CD4-positive, alpha-beta T cell treated with Interleukin-21 for 1 hour (primary cell): ENCODE measurements at regions not wholly inside any gene's neighbourhood (a gene's known extent, or its start where the extent isn't known, plus 50 kb on each side); places are given as distances from the start of the nearest gene placed in this dataset.
"Not testable (repeated sequence)": the region's sequence is repeated elsewhere in the genome, so short reads cannot be mapped to it uniquely, and the experiment has no call there.

Experiments
- DNase-seq: peaks from one replicate; pipeline ENCODE4 v3.0.0-alpha.2; 2020

DNA sequence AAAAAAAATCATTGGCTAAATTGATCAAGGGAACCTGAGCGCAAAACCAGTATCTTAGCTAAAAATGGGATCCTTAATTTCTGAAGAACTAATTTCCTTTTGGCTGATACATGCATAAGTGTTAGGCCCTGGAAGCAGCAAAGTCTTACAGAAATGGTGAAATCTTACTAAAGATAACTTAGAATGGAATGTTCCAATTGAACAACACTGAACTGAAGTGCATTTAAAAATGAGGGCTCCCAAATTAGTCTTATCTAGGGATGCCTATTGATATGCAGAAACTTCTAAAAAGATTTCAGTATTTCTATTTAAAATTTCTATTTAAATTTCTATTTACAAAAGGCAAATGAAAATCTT, 120.7 kb upstream of the BANK1 start:
- no peak for DNase-seq

DNA sequence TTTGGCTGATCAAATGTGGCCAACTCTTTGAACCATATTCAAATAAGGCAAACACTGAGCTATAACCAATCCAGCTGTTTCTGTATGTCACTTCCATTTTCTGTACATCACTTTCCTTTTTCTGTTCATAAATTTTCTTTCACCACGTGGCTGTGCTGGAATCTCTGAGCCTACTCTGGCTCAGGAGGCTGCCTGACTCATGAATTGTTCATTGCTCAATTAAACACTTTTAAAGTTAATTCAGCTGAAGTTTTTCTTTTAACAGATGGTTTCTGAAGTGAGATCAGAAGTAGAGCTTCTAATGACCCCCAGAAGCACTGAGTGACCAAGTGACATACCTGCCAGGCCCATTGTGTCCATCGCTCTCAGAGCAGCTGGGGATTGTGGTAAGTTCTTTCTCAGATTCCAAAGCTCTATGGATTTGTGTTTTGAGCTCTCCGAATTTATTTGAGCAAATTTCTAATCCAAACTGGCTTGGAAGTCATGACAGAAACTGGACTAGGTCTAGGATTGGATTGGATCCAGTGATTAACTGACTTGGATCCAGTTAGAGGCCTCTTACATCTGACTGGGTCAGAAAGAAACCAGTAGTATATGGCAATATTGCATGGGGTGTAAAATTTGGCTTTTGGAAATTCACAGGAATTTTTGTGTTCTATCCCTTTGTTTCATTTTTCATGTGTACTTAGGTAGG, 121.2 kb upstream of the BANK1 start:
- DNase-seq: no peak

- DNase-seq: no peak
Measured at GRCh38 chr4:101667348-101667747, 123.2 kb upstream of the BANK1 start.

DNA sequence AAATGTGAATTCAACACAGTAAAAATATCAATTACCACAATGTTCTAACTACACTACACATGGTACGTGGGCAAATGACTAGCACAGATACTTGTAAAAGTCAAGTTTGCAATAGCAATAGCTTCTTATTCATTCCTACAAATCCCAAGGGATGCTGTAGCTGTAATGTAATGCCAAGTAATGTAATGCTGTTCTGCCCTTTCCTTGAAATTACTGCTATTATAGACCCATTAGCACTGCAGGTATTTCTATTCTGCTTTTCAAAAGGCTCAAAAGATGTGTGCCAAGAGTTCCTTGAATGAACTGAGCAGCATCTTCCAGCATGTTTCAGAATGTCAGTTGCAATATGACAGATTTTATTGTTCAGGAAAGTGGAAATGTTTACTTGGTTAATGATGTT, 129.9 kb upstream of the BANK1 start:
- no peak for DNase-seq

DNA sequence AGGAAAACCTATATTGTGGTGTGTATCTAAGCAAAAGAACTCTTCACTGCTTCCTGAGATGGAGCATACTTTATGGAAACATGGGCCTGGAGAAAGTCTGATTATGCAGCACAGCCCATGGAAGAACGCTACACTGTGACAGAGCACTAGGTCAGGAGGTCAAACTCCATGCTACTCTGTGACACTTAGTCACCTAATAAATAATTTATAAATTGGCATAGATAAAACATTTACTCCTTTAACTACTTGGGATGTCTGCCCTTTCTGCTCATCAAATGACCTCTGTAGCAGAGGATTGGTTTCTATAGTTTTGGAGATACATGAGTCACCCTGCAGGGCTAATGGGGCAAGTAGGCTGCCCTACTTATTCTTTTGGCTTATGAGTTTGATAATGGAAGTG, 134.7 kb upstream of the BANK1 start:
- no peak for DNase-seq

- DNase-seq: no peak
Measured at GRCh38 chr4:101655005-101655404, 135.5 kb upstream of the BANK1 start.

DNA sequence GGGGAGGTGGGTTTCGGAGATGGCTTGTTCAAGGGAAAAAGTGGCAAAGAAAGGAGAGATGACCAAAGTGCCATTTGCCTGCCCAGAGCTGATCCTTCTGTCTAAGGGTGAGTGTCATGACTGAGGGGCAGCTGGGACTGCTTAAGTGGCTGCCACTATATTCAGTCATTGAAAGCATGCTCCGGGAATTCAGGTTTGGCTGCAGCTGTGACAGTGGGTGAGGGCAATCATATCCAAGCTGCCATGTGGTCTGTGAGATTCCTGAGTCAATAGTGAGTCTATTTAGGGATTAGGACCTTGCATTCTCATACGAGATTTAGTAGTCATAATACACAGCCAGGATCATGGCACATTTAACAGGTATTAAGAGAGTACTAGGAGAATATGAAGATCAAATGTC, 138.8 kb upstream of the BANK1 start:
- DNase-seq: no peak

- DNase-seq: no peak
Measured at GRCh38 chr4:101649790-101650515, 140.6 kb upstream of the BANK1 start.

- DNase-seq: no peak
Measured at GRCh38 chr4:101647710-101648034, 142.9 kb upstream of the BANK1 start.

DNA sequence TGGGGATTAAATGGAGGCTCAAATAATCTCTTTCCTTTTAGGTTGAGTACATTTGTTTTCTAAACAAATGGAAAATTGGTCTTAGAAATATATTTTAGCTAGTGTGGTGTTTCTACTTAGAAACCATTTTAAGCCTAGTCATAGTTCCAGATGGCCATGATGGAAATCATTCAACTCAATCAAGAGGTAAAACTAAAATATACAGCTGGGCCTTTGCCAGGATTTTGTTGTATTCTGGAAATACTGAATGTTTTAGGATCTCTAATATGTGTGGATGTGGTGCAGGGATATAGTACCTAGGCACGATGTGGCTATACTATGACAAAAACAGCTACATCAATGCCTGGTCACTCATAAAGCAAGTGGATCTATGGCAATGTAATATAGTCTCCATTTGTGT, 146.0 kb upstream of the BANK1 start:
- DNase-seq: no peak

DNA sequence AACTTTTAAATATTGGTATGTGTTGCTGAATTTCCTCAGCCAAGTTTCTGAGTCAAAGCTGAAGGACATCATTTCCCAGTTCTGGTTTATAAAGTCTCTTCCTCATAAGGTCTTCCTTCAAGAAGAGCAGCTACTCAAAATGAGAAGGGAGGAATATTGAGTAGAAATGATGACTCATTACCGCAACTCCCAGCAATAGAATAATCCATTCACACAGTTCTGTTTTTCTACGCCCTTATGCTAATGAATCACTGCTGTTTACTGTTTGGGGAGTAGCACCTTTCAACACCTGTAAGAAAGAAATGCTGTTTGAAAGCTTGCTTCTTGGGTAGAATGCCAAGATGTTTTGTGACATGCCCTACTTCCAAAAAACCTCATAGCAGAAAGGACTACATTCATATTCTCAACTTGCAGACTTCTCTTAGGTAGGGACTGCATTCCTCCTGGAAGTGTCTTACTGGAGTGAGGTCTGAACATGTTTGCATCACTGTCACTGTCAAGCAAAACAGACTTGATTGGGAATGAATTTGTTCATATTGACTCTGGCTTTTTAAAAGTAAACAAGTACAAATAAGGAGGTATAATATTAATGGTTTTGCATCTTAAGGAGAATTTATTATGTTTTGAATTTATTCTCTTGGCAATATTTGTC, 147.2 kb upstream of the BANK1 start:
- no peak for DNase-seq

- DNase-seq: not testable (repeated sequence)
Measured at GRCh38 chr4:101632766-101633165, 157.8 kb upstream of the BANK1 start.

DNA sequence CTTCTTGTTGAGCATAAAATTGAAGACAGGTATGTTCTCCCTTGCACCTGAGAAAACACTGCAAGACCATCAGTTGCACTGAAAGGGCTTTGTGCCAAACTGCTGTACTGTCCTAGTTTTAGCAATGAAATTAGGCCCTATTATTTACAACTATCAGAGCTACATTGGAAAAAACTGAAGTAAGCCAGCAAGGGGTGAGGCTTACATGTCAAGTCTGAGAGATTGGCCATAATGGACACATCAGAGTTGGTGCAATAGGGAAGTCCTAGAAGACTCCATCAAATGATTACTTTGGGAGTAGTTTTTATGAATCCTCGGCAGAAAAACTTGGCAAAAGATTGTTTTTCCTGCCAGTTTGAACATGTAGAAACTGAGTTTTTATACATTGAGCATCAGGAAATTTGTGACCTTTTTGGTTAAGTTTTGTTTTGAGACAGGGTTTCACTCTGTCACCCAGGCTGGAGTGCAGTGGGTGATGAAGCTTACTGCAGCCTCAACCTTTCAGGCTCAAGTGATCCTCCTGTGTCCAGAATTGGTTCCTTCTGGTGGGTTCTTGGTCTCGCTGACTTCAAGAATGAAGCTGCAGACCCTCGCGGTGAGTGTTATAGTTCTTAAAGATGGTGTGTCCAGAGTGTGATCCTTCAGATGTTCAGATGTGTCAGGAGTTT, 160.1 kb upstream of the BANK1 start:
- DNase-seq: no peak

- no peak for DNase-seq
Measured at GRCh38 chr4:101621120-101621519, 169.4 kb upstream of the BANK1 start.

DNA sequence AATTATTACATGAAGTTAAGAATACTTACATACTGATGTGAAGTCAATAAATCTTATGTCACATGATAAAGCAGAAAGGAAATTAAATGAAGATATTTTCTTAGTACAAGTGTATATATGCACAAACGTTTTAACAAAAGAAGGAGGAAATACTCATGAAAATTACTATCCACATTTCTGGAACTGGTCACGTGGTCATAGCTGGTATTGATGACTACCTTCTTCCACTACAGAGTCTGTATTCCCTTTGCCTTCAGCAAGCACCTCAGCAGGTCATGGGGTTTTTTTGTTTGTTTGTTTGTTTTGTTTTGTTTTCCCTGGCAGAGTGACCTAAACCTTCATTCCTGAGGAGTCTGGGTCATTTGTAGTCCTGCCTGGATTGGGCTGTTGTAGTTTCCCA, 174.9 kb upstream of the BANK1 start:
- no peak for DNase-seq

DNA sequence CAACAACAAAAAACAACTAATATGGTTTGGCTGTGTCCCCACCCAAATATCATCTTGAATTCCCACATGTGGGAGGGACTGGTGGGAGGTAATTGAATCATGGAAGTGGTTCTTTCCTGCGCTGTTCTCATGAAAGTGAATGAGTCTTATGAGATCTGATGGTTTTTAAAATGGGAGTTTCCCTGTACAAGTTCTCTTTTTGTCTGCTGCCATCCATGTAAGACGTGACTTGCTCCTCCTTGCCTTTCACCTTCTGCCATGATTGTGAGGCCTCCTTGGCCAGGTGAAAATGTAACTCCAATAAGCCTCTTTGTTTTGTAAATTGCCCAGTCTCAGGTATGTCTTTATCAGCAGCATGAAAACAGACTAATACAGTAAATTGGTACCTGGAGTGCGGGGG, 183.5 kb upstream of the BANK1 start:
- not testable (repeated sequence) for DNase-seq

GRCh38 chr4:101604976-101605375, 185.6 kb upstream of the BANK1 start:
- no peak for DNase-seq

- no peak for DNase-seq
Measured at GRCh38 chr4:101600287-101600686, 190.2 kb upstream of the BANK1 start.

DNA sequence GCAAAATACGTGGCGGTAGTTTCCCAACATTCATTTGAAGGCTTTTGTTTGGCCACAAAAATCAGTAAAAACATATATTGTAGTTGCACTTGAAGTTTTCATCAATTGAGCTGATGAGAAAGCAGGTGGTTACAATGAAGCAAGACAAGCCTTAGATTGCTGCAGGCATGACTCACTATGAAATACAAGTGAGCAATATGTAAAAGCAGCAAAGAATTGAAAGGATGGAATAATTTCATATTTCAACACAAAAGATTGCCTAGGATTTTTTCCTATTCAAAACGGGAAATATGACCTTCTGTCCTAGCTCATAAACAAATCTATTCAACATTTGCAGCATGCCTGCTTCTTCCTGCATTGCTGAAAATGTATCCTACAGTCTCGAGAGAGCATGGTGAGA, 190.9 kb upstream of the BANK1 start:
- no peak for DNase-seq

DNA sequence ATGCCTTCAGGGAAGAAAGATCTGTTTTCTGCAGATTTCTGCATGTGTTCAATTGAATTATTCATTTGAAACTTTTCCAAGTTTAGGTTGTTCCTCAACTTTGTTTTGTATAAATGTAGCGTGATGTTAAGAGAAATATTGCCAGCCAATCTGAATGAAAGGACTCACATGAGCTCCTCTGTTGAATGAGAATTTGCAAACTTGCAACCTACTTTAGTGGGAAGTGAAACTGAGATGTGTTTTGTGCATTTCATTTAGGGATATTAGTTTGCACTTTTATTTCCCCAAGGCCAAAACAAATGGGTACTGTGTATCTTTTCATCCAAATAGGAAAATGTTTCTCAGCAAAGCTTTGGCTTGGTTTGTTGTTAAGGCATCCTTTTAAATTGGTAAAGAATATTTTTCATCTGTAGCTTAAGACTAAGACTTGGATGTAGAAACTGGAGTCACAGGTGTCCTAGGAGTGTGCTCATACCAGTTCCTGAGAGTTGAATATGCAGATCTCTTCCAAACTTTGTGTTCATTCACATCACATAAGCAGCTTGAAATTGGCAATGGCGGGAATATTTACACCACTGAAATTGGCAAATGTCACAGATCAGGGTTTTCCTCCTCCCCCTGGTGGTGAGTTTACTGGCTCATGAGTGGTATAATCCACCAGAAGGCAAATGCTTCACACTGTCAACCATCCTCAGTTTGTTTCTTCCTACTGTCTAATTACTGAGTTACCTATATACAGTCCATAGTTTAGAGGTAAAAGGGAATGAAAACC, 193.6 kb upstream of the BANK1 start:
- DNase-seq: peak; percentile 54

- DNase-seq: no peak
Measured at GRCh38 chr4:101594588-101594987, 195.9 kb upstream of the BANK1 start.

- no peak for DNase-seq
Measured at GRCh38 chr4:101593666-101594065, 196.9 kb upstream of the BANK1 start.

- DNase-seq: no peak
Measured at GRCh38 chr4:101584306-101584705, 206.2 kb upstream of the BANK1 start.
